H1 (cell line): ENCODE measurements at regions not wholly inside any gene's neighbourhood (a gene's known extent, or its start where the extent isn't known, plus 50 kb on each side); places are given as distances from the start of the nearest gene placed in this dataset.

Experiments
- CTBP2 ChIP-seq: IDR thresholded peaks from 2 replicates; pipeline ENCODE4 v1.7.0; 2011; ENCODE audit warnings: borderline replicate concordance, mild to moderate bottlenecking, moderate library complexity, mixed read lengths, low read length; ENCODE audit not compliant: insufficient read depth, insufficient read length
- POLR2A ChIP-seq, 2 experiments: IDR thresholded peaks; 1 replicate in 1 of 2; 2 replicates in 1 of 2; pipeline ENCODE4 v1.6.1; 2011; ENCODE audit warnings: low read depth in 2 of 2, low read length in 2 of 2, mild to moderate bottlenecking in 2 of 2; ENCODE audit errors: control extremely low read depth in 1 of 2
- TF ChIP-seq, protein P1 (sequence below): IDR thresholded peaks from 2 replicates; pipeline ENCODE4 v1.6.1; 2011; ENCODE audit warnings: low read depth, mild to moderate bottlenecking, low read length; ENCODE audit not compliant: insufficient read depth

DNA sequence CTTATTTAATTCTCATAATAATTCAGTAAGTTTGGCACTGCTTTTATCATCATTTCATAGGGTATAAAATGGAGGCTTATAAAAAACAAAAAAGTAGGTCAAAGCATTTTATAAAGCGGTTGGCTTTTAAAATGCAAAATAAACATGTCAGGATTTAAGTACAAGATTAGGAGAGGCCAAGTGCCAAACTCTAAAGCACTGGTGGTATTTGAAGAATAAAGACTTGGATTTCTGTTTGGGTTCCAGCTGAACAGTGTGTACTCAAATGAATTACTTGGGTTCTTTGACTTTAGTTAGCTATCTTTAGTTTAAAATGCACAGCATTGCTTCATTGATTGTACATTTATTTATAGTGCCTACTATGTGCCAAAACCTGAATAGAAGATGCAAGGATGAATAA lies 966.6 kb upstream of the SEL1L start (continued):
- TF ChIP-seq POLR2A (IDR thresholded peaks at IDR 0.05; ENCODE audit: control extremely low read depth in 1 of 2, low read depth in 2 of 2, low read length in 2 of 2) = no peak
- TF ChIP-seq CTBP2 = no peak
- TF ChIP-seq, protein P1, sequence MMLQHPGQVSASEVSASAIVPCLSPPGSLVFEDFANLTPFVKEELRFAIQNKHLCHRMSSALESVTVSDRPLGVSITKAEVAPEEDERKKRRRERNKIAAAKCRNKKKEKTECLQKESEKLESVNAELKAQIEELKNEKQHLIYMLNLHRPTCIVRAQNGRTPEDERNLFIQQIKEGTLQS = no peak
